ENCODE measurements at regions not wholly inside any gene's neighbourhood (a gene's known extent, or its start where the extent isn't known, plus 50 kb on each side); places are given as distances from the start of the nearest gene placed in this dataset.

- no peak for TF ChIP-seq CTCF (IDR thresholded peaks at IDR 0.05; ENCODE audit: unreplicated experiment)
- H3K27ac Mint-ChIP-seq (ENCODE audit: unreplicated experiment): no peak overlapping the region
- H3K4me1 Mint-ChIP-seq (ENCODE audit: low read depth, unreplicated experiment): peaks cover under 1% of the 10 kb centered on the region
- no peak overlapping the region for H3K4me3 Mint-ChIP-seq (ENCODE audit: low read depth, unreplicated experiment)
- H3K36me3 Mint-ChIP-seq (ENCODE audit: insufficient read depth, unreplicated experiment): no peaks in the 10 kb centered on the region
- no TSS peak for BruUV-seq (replicated peaks)
- intact Hi-C loops (cut with micrococcal nuclease; ENCODE audit: unreplicated experiment): no loop called here
- H3K9me3 Mint-ChIP-seq (ENCODE audit: low read depth, unreplicated experiment): peaks cover 8% of the 10 kb centered on the region
- H3K27me3 Mint-ChIP-seq (ENCODE audit: unreplicated experiment): no peaks in the 10 kb centered on the region
- CTCF ChIA-PET: no interaction called here
- DNase-seq: no peak
Measured at GRCh38 chr13:40471076-40471475, 195.4 kb downstream of the FOXO1 start.

DNA sequence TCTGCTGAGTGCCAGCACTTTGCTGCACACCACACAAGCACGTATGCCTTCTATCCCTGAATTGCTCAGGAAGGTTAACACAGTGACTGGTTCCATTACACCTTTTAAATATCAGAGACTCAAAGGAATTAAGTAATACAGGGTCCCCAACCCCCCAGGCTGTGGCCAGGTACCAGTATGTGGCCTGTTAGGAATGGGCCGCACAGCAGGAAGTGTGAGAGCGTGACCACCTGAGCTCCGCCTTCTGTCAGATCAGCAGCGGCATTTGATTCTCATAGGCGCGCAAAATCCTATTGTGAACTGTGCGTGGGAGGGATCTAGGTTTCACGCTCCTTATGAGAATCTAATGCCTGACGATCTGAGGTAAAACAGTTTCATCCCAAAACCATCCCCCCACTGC lies 194.5 kb downstream of the FOXO1 start:
- intact Hi-C loops (cut with micrococcal nuclease; ENCODE audit: unreplicated experiment): no loop called here
- CTCF ChIA-PET: no interaction called here
- H3K4me1 Mint-ChIP-seq (ENCODE audit: low read depth, unreplicated experiment): peaks cover 8% of the 10 kb centered on the region
- DNase-seq: no peak
- no peak for TF ChIP-seq CTCF (IDR thresholded peaks at IDR 0.05; ENCODE audit: unreplicated experiment)
- H3K27ac Mint-ChIP-seq (ENCODE audit: unreplicated experiment): no peak overlapping the region
- H3K27me3 Mint-ChIP-seq (ENCODE audit: unreplicated experiment): no peaks in the 10 kb centered on the region
- H3K9me3 Mint-ChIP-seq (ENCODE audit: low read depth, unreplicated experiment): peaks cover 8% of the 10 kb centered on the region
- no TSS peak for BruUV-seq (replicated peaks)
- no peaks in the 10 kb centered on the region for H3K36me3 Mint-ChIP-seq (ENCODE audit: insufficient read depth, unreplicated experiment)
- no peak overlapping the region for H3K4me3 Mint-ChIP-seq (ENCODE audit: low read depth, unreplicated experiment)

DNA sequence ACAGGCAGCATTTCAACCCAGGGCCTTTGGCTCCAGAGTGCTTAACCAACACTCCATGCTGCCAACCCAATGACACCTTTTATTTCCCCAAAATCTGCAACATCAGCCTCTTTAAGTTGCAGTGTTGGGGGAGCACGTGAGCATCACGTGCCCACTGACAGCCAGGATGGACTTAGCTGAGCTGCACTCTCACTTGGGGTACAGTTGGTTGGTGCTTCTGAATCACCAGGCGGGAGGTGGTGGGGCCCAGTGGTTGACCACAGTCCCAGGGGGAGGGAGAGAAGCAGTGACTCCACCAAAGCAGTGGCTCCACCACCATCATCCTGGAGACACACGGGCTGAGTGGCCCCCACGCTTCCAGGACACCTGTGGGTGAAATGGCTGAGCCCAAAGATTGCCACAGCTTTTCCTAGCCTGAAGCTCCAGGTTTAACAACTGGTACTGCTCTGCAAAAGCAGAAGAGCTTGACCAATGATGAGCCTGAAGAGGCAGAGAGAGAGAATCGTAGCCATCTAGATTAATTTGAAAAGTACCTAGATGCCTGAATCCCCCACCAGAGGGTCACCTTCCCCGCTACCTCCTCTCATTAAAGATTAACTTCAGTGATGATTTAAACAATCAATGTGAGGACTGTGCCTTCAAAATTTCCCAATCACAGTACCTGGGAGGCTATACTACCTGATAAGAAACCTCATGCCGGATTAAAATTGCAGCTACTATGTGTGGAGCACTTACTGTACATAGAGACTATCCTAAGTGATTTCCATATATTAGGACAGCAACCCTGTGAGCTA lies 193.8 kb downstream of the FOXO1 start:
- intact Hi-C loops (cut with micrococcal nuclease; ENCODE audit: unreplicated experiment): no loop called here
- no peak overlapping the region for H3K27ac Mint-ChIP-seq (ENCODE audit: unreplicated experiment)
- BruUV-seq (replicated peaks): no TSS peak
- CTCF ChIA-PET: no interaction called here
- H3K27me3 Mint-ChIP-seq (ENCODE audit: unreplicated experiment): no peaks in the 10 kb centered on the region
- no peaks in the 10 kb centered on the region for H3K36me3 Mint-ChIP-seq (ENCODE audit: insufficient read depth, unreplicated experiment)
- no peak for TF ChIP-seq CTCF (IDR thresholded peaks at IDR 0.05; ENCODE audit: unreplicated experiment)
- DNase-seq: no peak
- H3K9me3 Mint-ChIP-seq (ENCODE audit: low read depth, unreplicated experiment): peaks cover 8% of the 10 kb centered on the region
- H3K4me1 Mint-ChIP-seq (ENCODE audit: low read depth, unreplicated experiment): peaks cover 8% of the 10 kb centered on the region
- H3K4me3 Mint-ChIP-seq (ENCODE audit: low read depth, unreplicated experiment): no peak overlapping the region

- H3K4me1 Mint-ChIP-seq (ENCODE audit: low read depth, unreplicated experiment): peaks cover 8% of the 10 kb centered on the region
- H3K9me3 Mint-ChIP-seq (ENCODE audit: low read depth, unreplicated experiment): peaks cover 4% of the 10 kb centered on the region
- DNase-seq: no peak
- H3K27ac Mint-ChIP-seq (ENCODE audit: unreplicated experiment): no peak overlapping the region
- BruUV-seq (replicated peaks): no TSS peak
- intact Hi-C loops (cut with micrococcal nuclease; ENCODE audit: unreplicated experiment): no loop called here
- no peaks in the 10 kb centered on the region for H3K27me3 Mint-ChIP-seq (ENCODE audit: unreplicated experiment)
- no peak overlapping the region for H3K4me3 Mint-ChIP-seq (ENCODE audit: low read depth, unreplicated experiment)
- no peak for TF ChIP-seq CTCF (IDR thresholded peaks at IDR 0.05; ENCODE audit: unreplicated experiment)
- CTCF ChIA-PET: no interaction called here
- H3K36me3 Mint-ChIP-seq (ENCODE audit: insufficient read depth, unreplicated experiment): no peaks in the 10 kb centered on the region
Measured at GRCh38 chr13:40475617-40476016, 190.8 kb downstream of the FOXO1 start.

All from Calu3 (cell line).